Activated effector memory CD4-positive, alpha-beta T cell treated with Interleukin-2 at 50 U/mL for 16 hours (primary cell): ENCODE measurements at regions not wholly inside any gene's neighbourhood (a gene's known extent, or its start where the extent isn't known, plus 50 kb on each side); places are given as distances from the start of the nearest gene placed in this dataset.

Experiments
- DNase-seq: peaks from one replicate; pipeline ENCODE4 v3.0.0-alpha.2; 2020

DNA sequence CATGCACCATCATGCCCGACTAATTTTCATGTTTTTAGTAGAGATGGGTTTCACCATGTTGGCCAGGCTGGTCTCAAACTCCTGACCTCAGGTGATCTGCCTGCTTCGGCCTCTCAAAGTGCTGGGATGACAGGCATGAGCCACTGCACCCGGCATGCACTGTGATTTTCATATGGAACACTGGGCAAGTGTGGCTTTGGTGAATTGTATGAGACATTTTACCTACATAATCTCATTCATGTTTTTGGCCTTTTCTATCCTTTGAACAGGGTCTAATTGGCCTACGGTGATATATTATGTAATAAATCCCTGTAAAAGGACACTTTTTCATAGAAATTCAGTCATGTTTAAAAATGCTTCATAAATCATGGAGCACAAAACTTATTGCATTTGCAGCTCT lies 128.7 kb upstream of the SEMA6A start:
- no peak for DNase-seq

DNA sequence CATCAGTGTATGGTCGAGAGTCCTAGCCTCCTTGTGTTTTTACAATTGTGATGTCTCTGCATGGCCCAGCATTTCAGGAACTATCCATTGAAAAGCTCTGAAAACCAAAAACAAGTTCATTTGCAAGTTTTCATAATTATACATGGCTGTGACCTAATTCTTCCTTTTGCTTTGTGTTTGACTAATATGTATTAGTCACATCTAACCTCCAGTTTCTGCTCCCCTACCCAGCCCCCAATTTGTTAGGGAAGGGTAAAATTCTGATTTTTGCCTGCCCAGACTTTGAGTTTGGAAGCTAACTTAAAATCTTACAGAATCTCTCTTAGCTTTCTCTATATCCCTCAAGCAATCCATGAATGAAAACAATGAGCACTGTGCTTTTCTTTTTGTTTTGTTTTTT lies 128.2 kb upstream of the SEMA6A start:
- DNase-seq: no peak

DNA sequence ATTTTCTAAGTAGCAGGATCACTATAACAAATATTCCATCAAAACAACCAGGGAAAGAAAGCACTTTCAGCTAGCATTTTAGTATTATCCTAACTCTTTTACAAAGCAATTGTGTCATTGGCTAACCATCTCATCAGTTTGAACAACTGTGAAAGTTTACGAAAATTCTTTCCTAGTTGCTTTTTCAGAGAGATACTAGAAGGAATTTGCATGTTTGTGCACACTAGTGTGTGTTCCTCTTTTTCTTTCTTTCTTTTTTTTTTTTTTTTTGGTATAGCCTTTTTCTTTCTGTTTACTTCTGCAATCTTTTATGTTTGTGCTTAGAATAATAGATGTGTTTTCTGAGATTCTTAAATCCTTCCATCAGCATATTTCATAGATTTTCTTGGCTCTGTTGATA lies 124.7 kb upstream of the SEMA6A start:
- DNase-seq: no peak

DNA sequence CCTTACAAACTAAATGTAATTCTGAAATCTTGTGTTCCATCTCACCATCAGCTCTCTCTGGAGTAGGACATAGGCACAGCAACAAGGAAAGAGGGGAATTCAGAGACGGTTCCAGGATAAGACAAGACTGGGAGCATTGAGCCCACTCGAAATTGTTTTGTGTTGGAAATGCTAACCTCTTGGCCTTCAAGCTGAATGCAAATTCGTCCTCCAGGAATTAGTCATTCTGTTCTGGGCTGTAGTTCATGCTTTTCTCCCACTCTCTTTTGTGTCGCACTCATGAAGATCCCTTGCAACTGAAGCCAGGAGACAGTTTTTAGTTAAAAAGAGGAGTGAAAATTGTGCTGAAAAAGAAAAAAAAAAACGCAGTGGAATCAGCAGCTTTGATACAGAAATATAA lies 121.7 kb upstream of the SEMA6A start:
- no peak for DNase-seq

DNA sequence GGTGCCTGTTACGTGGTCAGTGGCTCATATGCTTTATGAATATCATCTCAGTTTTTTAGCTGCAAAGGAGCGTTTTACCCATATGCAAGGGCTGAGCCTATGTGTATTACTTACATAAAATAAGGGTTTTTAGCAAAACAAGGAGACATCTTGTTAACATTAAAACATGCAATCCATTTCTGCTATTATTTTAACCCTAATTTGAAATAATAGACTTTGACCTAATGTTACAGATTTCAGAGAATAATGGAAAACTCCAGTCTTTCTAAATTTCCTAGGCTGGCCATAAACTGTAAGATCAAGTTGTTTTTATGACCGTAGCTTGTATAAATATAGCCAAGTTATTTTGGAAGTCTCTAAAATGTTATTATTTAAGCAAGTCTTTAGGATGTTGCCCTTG lies 121.1 kb upstream of the SEMA6A start:
- no peak for DNase-seq

DNA sequence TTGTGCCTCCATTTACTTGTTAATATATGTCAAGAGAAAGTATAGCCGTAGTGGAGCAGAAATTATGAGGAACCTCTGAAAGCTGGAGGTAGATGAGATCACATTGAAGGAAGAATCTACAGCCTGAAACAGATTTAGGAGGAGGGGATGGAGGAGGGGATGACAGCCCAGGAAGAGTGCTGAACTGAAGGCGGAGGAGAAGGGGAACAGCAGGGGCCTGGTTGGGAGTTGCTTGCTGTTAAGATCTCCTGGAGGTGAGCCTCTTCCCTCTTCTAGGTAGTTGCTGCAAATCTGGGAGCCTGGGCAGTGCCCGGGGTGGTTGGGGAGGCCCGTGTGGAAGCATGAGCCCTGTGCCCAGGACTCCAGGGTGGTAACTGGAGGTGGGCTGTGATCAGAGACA lies 111.8 kb upstream of the SEMA6A start:
- DNase-seq: no peak

DNA sequence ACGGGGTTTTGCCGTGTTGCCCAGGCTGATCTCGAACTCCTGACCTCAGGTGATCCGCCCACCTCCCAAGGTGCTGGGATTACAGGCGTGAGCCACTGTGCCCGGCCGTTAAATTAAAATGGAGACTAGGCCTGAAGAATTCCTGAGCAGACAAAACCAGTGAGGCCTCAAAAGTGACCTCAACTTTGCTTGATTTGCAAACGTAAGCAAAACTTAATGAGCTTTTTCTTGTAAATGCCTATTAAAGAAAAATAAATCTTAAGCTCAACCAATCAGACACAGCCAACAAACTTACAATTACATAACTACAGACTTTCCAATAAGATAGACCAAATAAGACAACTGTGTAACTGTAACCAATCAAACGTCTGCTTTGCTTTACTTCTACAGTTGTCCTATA lies 111.3 kb upstream of the SEMA6A start:
- DNase-seq: no peak

DNA sequence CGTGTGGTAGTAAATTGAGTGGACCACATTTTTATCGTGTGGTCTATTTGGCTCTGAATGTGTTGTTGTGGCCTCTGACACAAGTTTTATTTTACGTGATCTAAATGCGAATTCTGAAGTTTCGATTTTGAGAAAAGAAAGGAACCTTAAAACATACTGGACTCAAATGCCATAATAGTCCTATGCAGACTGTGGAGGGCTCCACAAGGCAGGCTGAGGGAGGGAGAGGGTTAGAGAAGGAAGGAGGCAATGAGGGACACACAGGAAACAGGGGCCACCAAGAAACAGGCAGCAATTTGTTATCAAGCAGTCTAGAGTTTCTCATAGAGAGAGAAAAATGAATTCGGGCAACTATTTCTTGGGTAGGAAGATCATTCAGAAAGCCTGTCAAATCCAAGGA lies 110.4 kb upstream of the SEMA6A start:
- no peak for DNase-seq

DNA sequence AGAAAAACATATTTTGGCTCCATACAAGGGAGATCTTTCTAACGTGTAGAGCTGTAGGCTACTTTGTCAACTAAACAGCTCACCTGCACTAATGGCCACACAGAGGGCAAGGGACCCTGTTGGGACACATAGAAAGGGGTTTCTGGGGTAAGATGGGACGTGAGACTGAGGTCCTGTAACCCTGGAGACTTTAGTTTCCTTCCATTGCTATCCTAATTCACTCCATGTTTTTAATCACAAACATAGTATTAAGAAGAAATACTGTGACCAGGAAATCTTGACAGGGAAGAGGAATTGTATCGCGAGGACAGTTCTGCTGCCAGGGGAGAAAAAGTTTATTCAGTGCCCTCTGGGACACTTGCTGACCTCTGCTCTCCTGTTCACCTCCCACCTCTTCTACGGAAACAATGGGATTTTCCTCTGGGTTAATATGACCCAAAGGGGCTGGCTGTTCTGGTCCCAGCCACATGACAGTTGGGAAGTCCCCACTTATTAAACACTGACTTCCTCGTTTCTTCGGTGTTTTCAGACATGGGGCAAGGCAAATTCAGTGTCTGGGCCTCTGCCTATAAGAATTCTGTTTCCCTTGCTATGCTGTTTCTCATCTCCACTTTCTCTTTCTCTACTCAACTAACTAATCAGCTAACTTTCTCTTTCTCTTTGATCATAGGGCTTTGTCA lies 106.9 kb upstream of the SEMA6A start:
- no peak for DNase-seq

DNA sequence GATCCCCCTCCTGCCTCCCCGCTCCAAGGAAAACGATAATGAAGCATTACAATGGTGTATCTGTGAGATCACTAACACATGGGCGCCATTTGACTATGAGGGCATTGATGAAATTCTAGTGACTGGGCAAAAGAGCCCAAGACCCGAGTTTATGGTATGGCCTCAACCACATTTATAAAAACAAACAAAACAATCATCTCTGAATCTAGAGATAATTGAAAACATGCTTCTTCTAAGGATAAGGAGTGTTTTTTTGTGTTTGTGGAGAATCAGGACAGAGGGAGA lies 100.9 kb upstream of the SEMA6A start:
- DNase-seq: no peak

DNA sequence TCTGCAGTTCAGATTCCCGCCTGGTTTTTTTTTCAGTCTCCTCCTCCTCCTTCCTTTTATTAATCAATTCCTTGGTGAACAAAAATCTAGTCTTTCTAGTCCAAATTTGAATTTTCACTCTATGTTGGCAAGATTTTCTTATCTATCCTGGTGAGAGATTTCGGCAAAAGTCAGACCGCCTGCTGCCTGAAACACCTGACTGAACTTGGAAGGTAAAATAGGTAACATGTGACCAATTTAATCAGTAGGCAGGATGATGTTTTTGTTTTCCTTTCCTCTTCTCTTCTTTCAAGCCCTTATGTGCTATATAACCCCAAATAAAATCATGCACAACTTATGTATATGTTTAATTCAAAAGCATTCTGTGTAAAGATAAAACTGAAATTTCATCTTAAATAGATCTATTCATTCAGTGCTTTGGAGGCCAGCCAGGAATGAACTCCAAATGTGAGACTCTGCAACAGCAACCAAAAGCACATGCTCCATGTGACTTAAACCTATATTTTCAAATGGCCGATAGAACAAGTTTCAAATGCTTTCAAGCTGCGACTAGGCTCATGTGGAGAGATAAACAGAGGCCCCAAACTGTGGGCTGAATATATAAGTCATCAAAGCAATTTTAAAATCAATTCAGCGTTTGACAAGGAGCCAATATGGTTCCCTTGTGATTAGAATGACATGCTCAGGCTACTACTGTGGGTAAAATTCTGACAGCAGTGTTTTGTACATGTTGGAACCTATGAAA lies 100.4 kb upstream of the SEMA6A start:
- no peak for DNase-seq

DNA sequence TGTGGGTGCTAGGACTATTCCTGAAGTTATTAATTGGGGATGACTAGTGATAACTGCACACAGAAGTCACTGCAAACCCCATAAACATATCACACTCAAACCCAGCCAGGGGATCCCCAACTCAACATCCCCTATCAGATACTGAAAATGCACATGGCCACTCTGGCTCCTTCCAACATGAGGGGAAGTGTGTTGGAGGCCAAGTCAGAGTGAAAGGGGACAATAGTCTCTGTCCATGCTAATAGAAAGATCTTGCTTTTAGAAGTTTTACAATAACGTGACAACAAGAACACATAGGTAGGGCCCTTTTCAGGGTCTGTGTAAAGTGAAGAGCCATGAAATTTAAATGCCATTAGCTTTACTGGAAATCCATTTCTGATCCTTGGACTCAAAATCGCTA lies 98.8 kb upstream of the SEMA6A start:
- no peak for DNase-seq

DNA sequence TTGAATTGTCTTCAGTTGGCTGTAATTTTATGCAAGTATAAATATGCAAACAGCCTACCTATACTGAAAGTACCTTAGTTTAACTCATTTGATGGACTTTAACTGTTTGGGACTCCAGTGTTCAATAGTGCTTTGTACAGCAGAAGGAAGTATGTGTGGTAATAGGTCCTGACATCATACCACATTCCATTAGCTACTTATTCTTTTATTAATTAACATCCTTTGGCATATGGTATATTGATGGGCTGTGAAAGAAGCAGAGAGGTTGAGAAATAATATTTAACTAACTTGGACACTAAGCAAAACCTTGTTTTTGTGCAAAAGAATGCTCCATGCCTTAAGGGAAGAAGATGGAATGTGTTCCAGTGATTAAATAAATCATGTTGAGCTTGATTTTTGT lies 97.6 kb upstream of the SEMA6A start:
- DNase-seq: no peak

DNA sequence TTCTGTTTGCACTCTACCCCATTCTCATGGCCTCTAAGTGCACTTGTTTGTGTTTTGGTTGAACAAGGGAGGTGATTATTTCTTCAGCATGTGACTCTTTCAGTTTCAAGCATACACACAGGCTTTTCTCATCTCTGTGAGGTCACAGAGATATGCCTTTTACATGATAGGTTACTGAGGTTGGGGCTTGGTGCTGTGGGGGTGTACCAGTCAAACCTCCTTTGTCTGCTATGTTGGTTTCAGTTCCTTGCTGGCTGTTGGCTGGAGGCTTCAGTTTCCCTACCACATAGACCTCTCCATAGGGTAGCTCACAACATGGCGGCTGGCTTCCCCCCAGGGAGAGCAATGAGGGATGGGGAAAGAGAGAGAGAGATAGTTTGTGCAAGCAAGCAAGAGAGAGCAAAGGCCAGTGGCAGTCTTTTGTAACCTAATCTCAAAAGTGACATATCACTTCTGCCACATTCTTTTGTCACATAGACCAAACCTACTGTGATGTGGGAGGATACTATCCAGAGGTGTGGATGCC lies 96.7 kb upstream of the SEMA6A start:
- no peak for DNase-seq

DNA sequence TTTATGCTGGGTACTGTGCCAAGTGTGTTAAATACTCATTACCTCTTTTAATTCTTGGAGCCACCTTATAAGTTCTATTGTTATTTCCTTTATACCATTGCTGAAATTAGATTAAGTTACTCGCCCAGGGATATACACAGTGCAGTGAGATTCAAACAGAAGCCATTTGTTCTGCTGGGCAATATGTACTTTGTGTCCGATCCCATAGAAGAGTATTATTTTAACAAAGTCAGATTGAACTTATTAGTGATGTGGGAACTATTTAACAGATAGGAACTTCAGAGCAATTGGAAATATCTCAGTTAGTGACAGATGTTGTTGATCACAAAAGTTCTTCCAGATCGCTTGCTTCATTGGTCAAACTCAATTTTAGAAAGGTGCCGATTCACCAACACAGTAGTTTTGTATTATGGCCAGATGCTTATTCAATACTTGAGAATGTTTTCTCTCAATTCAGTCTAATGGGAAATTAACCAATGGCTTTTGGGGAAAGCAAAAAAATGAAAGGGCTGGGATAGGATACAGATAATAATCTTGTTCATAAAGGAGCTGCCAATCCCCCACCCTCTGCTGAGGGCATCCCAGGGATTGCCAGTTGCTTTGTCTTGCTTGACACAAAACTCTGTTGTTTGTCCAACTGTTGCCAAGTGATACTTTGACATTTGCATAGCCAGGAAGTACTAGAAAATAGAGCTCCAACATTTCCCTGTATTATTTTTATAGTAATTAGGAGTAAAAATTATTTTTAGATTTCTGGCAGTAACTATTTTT lies 94.8 kb upstream of the SEMA6A start:
- no peak for DNase-seq

DNA sequence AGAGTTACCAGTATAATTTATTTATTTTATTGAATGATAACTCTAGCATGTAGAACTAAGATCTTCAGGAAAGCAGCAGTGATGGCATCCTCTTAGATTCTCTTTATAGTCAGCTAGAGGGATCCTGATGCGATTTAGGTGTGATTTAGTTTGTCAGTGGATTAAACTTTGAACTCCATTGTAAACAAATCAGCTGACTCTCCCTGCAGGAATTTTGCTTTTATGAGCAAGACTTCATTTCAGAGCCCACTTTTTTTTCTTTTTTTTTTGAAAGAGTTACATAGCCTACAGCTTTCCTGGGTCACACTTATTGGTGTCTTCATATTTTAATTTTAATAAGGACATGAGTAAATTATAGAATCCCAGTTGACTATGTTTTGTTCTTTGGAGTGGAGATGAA lies 93.8 kb upstream of the SEMA6A start:
- DNase-seq: no peak

DNA sequence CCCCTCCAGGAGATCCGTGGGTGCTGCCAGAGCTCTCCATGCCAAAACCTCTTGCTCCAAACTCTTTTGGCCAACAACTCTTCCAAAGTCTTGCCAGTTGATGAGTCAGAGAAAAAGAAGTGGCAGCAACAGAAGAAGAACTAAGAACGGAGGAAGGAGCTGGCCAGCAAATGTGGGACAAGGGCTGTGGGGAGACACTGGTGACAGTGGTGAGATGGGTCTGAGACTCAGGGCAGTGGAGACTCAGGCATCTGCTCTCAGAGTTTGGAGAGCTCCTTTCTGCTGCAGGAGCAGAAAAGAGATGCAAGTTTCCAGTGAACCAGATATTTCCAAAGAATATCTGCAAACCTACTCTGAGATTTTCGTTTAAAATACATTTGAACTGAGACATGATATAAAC lies 92.3 kb upstream of the SEMA6A start:
- DNase-seq: no peak

DNA sequence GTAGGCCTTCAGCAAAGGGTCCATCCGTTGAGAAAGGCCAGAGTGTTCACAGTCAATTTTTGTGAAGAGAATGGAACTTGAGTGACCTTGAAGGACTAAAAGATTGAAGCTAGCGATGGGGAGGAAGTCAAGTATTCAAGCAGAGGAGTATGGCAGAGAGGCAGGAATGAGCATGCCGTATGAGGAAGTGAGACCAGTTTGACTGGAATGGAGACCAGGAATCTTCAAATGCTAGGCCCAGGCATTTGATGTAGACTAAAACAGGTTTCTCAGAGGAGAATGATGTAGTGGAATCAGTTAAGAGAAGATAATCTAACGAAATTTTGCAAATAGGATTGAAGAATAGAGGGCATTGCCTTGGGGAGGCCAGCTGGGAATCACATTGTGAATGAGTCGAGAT lies 90.4 kb upstream of the SEMA6A start:
- no peak for DNase-seq

DNA sequence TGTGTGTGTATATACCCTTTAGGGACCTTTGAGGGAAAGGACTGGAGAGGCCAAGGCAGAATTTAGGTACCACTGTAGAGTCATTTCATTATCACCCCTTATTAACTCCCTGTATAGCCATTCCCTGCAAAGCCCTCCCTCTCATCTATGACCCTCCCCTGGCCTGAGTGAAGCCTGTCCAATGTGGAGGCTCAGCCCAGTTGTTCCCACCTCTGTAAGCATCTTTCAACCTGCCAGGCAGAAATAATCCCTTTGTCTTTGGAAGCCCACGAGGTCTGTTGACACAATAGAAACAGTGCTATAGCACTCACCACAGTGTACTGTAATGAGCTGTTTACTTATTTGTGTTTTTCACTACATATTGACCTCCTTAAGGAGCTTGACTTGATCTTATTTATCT lies 88.5 kb upstream of the SEMA6A start:
- DNase-seq: no peak

DNA sequence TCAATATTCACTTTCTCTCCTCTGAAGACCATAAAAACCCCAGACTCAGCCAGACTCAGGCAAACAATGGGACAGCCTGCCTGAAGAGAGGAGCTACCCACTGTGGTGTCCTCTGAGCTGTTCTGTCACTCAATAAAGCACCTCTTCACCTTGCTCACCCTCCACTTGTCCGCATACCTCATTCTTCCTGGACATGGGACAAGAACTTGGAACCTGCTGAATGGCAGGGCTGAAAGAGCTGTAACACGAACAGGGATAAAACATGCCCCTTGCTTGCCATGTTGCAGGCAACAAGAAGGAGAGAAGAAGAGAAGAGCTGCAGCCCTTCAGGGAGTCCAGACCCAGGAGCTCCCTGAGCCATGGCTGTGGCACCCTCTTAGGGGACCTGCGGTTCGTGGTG lies 86.8 kb upstream of the SEMA6A start:
- DNase-seq: no peak

DNA sequence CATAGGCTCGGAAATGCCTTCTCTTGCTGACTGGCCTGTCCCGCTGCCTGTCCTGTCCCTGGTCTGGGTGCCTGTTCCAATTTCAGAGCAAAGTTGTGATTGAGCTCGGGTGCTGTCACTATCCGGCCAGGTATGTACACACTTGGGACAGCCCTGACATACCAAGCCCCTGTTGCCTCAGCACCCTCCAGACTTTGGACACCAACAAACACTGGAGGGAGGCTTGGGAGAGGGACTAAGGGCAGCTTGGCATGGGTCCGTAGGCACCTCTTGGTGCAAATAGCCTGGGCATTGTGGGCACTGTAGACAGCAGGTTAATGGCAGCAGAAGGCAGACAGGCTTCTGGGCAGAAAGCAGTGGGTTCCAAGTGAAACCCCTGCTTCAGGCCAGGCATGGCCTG lies 86.3 kb upstream of the SEMA6A start:
- DNase-seq: no peak

DNA sequence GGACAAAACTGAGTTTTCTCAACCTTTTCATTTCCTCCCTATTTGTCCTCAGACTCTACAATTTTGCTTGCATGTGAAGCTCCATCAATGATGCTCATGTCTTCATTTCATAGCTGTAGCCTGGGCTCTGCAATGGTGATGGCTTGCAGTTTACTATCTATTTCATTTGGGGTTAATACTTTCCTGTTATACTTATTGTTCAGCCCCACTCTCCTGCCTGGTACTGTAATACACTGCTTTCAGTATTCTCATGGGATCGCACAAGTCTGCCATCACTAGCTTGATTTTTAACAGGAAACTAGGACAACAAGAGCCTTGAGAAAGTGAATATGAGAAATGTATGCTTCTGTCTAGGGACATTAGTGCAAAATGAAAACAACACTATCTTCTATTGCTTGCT lies 84.2 kb upstream of the SEMA6A start:
- no peak for DNase-seq

DNA sequence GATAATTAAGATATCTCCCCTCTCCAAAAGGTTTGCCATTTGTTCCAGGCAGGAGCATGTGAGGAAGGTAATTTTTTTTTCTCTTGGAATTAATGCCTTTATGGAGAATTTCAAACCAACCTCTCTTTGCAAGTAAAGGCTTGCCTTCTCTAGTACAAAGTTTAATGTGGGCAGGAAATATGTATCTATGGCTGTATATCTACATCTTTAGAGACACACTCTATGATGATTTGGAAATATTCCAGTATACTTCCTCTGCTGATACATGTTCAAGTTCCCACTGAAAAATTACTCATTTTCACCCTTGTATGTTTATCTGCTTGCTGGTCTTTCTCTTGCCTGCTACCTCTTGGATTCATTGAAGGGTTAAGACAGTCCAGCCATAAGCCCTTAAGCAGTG lies 83.5 kb upstream of the SEMA6A start:
- DNase-seq: no peak

DNA sequence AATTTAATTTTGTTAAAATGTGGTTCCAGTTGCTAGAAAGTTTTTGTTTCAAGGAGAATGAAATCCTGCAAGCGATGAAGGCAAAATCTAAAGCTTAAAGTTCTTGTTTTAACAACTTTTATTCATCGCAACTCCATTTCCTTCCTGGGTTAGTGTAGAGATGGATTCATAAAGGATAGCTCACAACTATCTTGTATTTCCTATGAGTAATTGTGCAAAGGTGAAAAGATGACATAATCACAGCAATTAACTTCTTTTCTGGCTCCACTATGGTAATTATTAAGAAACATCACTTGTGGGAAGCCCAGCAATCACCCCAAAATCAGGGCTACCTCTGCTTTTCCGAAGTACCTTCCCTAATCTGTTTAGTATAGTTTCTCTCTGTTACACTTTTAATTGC lies 80.8 kb upstream of the SEMA6A start:
- no peak for DNase-seq
